Activated CD4-positive, alpha-beta memory T cell treated with anti-CD3 and anti-CD28 coated beads for 36 hours (primary cell): ENCODE measurements at regions not wholly inside any gene's neighbourhood (a gene's known extent, or its start where the extent isn't known, plus 50 kb on each side); places are given as distances from the start of the nearest gene placed in this dataset.
"Not testable (repeated sequence)": the region's sequence is repeated elsewhere in the genome, so short reads cannot be mapped to it uniquely, and the experiment has no call there.

Experiments used
- CTCF ChIA-PET: fragments of 350-600 bp; sonication (Branson Sonifier 250); formaldehyde crosslinking; loops from one replicate; lab custom pipeline; 2021; ENCODE audit warnings: antibody characterized with exemption, inconsistent platforms; lab: Charles Lee
- POLR2A ChIA-PET: fragments of 350-600 bp; sonication (Branson Sonifier 250); formaldehyde crosslinking; loops from one replicate; lab custom pipeline; 2021; ENCODE audit warnings: antibody characterized with exemption; lab: Charles Lee
- DNase-seq: peaks from one replicate; pipeline ENCODE4 v3.0.0-alpha.2; 2020
- H3K27ac Mint-ChIP-seq: one replicate; pipeline ENCODE4 v1.8.0; 2021; ENCODE audit warnings: mixed read lengths
- H3K27me3 Mint-ChIP-seq: one replicate; pipeline ENCODE4 v1.8.0; 2021; ENCODE audit warnings: mixed read lengths
- H3K36me3 Mint-ChIP-seq: one replicate; pipeline ENCODE4 v1.8.0; 2021; ENCODE audit warnings: mixed read lengths
- H3K4me1 Mint-ChIP-seq: one replicate; pipeline ENCODE4 v1.8.0; 2021; ENCODE audit warnings: low read depth, mixed read lengths
- H3K4me3 Mint-ChIP-seq: one replicate; pipeline ENCODE4 v1.8.0; 2021; ENCODE audit warnings: mild to moderate bottlenecking, mixed read lengths
- H3K9me3 Mint-ChIP-seq: one replicate; pipeline ENCODE4 v1.8.0; 2021; ENCODE audit warnings: mixed read lengths
- intact Hi-C: fragments of 100-400 bp; cut with micrococcal nuclease; formaldehyde crosslinking; loops from one replicate; pipeline ENCODE4 v1.15.1; 2023

DNA sequence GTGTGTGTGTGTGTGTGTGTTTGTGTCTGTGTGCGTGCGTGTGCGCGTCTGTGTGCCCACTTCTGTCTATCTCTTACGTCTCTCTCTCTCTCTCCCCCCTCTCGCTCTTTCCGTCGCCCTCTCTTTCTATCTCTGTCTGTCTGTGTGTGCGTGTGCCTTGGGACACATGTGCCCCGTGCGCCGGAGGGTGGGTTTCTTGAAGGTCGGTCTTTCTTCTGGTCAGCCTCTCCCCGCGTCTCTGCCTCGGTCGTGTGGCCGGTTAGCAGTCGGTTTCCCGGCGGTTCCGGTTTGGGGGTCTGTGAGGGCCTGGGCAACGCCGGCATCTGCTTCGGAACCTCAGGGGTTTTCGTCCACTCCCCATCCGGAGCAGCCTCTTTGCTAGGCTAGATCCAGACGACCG lies 1423.6 kb upstream of the PCDH10 start:
- H3K4me1 Mint-ChIP-seq, H3K27me3 Mint-ChIP-seq, H3K9me3 Mint-ChIP-seq, DNase-seq, CTCF ChIA-PET, intact Hi-C loops, H3K27ac Mint-ChIP-seq, H3K4me3 Mint-ChIP-seq, POLR2A ChIA-PET, H3K36me3 Mint-ChIP-seq: not testable (repeated sequence)

DNA sequence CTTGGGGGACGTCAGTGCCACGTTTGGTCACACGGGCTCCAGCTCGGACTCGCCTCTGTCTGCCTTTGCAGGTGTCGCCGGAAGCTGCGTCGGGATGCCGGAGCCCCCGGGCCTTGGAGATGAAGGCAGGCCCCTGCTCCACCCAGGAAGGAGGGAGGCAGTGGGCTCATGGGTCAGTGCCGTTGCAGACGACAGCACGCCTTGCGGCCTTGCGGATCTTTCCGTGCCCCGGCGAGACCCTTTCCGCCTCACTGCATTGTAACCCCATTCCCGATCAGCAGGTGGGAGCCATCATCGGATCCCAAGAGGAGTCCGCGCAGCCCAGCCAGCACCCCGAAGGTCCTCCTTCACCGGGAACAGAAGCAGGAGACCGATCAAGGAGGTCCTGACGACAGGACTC lies 1422.2 kb upstream of the PCDH10 start:
- intact Hi-C loops, H3K4me1 Mint-ChIP-seq, DNase-seq, CTCF ChIA-PET, H3K27me3 Mint-ChIP-seq, POLR2A ChIA-PET, H3K4me3 Mint-ChIP-seq, H3K36me3 Mint-ChIP-seq, H3K27ac Mint-ChIP-seq, H3K9me3 Mint-ChIP-seq: not testable (repeated sequence)

DNA sequence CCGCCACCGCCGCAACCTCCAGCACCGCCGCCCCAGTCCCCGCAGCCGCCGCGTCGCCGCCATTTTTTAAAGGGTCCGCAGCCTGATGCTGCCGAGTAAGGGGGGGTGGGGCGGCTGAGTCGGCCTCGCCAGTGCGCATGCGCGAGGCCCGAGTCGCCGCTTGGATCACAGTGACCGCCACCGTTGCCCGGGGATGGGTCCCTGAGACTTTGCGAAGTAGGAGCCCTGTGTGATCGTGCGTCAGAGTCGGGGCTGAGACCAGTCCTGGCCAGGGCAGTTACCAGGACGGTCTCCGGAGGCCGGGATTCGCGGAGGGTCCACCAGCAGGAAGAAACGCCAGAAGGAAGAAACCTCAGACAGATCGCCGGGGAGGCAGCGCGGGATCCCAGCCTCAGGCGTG lies 1421.7 kb upstream of the PCDH10 start:
- H3K36me3 Mint-ChIP-seq, H3K27ac Mint-ChIP-seq, H3K4me1 Mint-ChIP-seq, H3K9me3 Mint-ChIP-seq, CTCF ChIA-PET, intact Hi-C loops, DNase-seq, H3K27me3 Mint-ChIP-seq, H3K4me3 Mint-ChIP-seq, POLR2A ChIA-PET: not testable (repeated sequence)

DNA sequence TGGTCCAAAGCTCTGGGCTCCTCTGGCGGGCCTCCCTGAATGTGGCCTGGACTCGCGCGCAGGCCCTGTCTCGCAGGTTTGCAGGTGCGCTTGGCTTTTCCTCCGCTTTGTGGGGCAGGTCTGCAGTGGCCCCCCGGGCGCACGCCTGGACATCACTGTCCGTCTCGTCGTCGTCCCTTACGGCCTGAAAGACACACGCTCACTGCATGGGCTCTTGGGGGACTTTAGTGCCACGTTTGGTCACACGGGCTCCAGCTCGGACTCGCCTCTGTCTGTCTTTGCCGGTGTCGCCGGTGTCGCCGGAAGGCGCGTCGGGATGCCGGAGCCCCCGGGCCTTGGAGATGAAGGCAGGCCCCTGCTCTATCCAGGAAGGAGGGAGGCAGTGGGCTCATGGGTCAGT lies 1419.9 kb upstream of the PCDH10 start:
- H3K27me3 Mint-ChIP-seq, H3K36me3 Mint-ChIP-seq, H3K27ac Mint-ChIP-seq, H3K9me3 Mint-ChIP-seq, H3K4me3 Mint-ChIP-seq, H3K4me1 Mint-ChIP-seq, CTCF ChIA-PET, intact Hi-C loops, DNase-seq, POLR2A ChIA-PET: not testable (repeated sequence)

DNA sequence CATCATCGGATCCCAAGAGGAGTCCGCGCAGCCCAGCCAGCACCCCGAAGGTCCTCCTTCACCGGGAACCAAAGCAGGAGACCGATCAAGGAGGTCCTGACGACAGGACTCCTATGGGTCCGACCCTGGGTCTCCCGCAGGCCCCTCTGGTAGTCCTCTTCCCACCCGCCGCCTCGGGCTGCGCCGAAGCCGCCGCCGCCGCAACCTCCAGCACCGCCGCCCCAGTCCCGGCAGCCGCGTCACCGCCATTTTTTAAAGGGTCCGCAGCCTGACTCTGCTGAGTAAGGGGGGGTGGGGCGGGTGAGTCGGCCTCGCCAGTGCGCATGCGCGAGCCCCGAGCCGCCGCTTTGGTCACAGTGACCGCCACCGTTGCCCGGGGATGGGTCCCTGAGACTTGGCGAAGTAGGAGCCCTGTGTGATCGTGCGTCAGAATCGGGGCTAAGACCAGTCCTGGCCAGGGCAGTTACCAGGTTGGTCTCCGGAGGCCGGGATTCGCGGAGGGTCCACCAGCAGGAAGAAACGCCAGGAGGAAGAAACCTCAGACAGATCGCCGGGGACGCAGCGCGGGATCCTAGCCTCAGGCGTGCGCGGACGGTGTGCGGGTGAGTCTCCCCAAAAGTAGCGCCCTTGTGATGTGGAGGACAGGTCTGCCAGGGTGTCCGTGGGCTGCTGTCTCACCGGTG lies 1419.2 kb upstream of the PCDH10 start:
- POLR2A ChIA-PET, H3K27me3 Mint-ChIP-seq, DNase-seq, H3K27ac Mint-ChIP-seq, H3K9me3 Mint-ChIP-seq, H3K4me1 Mint-ChIP-seq, H3K36me3 Mint-ChIP-seq, H3K4me3 Mint-ChIP-seq, intact Hi-C loops, CTCF ChIA-PET: not testable (repeated sequence)

DNA sequence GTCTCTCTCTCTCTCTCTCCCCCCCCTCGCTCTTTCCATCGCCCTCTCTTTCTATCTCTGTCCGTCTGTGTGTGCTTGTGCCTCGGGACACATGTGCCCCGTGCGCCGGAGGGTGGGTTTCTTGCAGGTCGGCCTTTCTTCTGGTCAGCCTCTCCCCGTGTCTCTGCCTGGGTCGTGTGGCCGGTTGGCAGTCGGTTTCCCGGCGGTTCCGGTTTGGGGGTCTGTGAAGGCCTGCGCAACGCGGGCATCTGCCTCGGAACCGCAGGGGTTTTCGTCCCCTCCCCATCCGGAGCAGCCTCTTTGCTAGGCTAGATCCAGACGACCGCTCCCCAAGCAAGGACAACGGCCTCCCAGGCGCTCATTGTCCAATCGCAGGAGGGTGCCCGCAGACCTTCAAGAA lies 1418.5 kb upstream of the PCDH10 start:
- H3K4me3 Mint-ChIP-seq, H3K9me3 Mint-ChIP-seq, H3K4me1 Mint-ChIP-seq, H3K27me3 Mint-ChIP-seq, H3K36me3 Mint-ChIP-seq, CTCF ChIA-PET, DNase-seq, POLR2A ChIA-PET, intact Hi-C loops, H3K27ac Mint-ChIP-seq: not testable (repeated sequence)

DNA sequence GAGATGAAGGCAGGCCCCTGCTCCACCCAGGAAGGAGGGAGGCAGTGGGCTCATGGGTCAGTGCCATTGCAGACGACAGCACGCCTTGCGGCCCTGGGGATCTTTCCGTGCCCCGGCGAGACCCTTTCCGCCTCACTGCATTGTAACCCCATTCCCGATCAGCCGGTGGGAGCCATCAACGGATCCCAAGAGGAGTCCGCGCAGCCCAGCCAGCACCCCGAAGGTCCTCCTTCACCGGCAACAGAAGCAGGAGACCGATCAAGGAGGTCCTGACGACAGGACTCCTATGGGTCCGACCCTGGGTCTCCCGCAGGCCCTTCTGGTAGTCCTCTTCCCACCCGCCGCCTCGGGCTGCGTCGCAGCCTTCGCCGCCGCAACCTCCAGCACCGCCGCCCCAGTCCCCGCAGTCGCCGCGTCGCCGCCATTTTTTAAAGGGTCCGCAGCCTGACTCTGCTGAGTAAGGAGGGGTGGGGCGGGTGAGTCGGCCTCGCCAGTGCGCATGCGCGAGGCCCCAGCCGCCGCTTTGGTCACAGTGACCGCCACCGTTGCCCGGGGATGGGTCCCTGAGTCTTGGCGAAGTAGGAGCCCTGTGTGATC lies 1417.0 kb upstream of the PCDH10 start:
- CTCF ChIA-PET, H3K27ac Mint-ChIP-seq, H3K4me3 Mint-ChIP-seq, POLR2A ChIA-PET, H3K9me3 Mint-ChIP-seq, H3K4me1 Mint-ChIP-seq, H3K27me3 Mint-ChIP-seq, H3K36me3 Mint-ChIP-seq, DNase-seq, intact Hi-C loops: not testable (repeated sequence)

DNA sequence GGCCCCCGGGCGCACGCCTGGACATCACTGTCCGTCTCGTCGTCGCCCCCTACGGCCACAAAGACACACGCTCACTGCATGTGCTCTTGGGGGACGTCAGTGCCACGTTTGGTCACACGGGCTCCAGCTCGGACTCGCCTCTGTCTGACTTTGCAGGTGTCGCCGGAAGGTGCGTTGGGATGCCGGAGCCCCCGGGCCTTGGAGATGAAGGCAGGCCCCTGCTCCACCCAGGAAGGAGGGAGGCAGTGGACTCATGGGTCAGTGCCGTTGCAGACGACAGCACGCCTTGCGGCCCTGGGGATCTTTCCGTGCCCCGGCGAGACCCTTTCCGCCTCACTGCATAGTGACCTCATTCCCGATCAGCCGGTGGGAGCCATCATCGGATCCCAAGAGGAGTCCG lies 1414.8 kb upstream of the PCDH10 start:
- H3K4me3 Mint-ChIP-seq, H3K9me3 Mint-ChIP-seq, CTCF ChIA-PET, DNase-seq, POLR2A ChIA-PET, H3K27ac Mint-ChIP-seq, intact Hi-C loops, H3K27me3 Mint-ChIP-seq, H3K4me1 Mint-ChIP-seq, H3K36me3 Mint-ChIP-seq: not testable (repeated sequence)

DNA sequence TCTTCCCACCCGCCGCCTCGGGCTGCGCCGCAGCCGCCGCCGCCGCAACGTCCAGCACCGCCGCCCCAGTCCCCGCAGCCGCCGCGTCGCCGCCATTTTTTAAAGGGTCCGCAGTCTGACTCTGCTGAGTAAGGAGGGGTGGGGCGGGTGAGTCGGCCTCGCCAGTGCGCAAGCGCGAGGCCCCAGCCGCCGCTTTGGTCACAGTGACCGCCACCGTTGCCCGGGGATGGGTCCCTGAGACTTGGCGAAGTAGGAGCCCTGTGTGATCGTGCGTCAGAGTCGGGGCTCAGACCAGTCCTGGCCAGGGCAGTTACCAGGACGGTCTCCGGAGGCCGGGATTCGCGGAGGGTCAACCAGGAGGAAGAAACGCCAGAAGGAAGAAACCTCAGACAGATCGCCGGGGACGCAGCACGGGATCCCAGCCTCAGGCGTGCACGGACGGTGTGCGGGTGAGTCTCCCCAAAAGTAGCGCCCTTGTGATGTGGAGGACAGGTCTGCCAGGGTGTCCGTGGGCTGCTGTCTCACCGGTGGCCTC lies 1414.2 kb upstream of the PCDH10 start:
- H3K27me3 Mint-ChIP-seq, H3K36me3 Mint-ChIP-seq, H3K27ac Mint-ChIP-seq, H3K9me3 Mint-ChIP-seq, H3K4me3 Mint-ChIP-seq, H3K4me1 Mint-ChIP-seq, POLR2A ChIA-PET, CTCF ChIA-PET, intact Hi-C loops: not testable (repeated sequence)
- peak; percentile 32 for DNase-seq

DNA sequence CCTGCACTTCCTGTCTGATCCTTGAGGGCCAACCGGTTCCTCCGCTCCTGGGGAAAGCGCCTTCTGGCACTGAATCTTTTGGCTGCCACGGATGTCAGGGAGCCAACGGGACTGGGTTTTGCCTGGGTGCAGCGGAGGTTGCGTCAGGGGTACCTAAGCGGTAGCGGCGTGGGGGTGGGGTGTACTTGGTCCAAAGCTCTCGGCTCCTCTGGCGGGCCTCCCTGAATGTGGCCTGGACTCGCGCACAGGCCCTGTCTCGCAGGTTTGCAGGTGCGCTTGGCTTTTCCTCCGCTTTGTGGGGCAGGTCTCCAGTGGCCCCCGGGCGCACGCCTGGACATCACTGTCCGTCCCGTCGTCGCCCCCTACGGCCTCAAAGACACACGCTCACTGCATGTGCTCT lies 1410.1 kb upstream of the PCDH10 start:
- H3K27me3 Mint-ChIP-seq, H3K9me3 Mint-ChIP-seq, intact Hi-C loops, H3K36me3 Mint-ChIP-seq, CTCF ChIA-PET, POLR2A ChIA-PET, H3K4me3 Mint-ChIP-seq, H3K27ac Mint-ChIP-seq, DNase-seq, H3K4me1 Mint-ChIP-seq: not testable (repeated sequence)

DNA sequence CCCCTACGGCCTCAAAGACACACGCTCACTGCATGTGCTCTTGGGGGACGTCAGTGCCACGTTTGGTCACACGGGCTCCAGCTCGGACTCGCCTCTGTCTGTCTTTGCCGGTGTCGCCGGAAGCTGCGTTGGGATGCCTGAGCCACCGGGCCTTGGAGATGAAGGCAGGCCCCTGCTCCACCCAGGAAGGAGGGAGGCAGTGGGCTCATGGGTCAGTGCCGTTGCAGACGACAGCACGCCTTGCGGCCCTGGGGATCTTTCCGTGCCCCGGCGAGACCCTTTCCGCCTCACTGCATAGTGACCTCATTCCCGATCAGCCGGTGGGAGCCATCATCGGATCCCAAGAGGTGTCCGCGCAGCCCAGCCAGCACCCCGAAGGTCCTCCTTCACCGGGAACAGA lies 1407.3 kb upstream of the PCDH10 start:
- H3K9me3 Mint-ChIP-seq, H3K4me1 Mint-ChIP-seq, intact Hi-C loops, H3K27ac Mint-ChIP-seq, H3K27me3 Mint-ChIP-seq, CTCF ChIA-PET, DNase-seq, H3K4me3 Mint-ChIP-seq, H3K36me3 Mint-ChIP-seq, POLR2A ChIA-PET: not testable (repeated sequence)

DNA sequence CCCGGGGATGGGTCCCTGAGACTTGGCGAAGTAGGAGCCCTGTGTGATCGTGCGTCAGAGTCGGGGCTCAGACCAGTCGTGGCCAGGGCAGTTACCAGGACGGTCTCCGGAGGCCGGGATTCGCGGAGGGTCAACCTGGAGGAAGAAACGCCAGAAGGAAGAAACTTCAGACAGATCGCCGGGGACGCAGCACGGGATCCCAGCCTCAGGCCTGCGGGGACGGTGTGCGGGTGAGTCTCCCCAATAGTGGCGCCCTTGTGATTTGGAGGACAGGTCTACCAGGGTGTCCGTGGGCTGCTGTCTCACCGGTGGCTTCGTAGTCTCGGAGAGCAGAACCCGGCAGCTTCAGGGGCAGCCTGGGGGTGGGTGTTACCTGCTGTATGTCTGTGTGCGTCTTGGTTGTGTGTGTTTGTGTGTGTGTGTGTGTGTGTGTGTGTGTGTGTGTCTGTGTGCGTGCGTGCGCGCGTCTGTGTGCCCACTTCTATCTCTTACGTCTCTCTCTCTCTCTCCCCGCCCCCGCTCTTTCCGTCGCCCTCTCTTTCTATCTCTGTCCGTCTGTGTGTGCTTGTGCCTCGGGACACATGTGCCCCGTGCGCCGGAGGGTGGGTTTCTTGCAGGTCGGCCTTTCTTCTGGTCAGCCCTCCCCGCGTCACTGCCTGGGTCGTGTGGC lies 1406.4 kb upstream of the PCDH10 start:
- POLR2A ChIA-PET, H3K27ac Mint-ChIP-seq, DNase-seq, intact Hi-C loops, H3K36me3 Mint-ChIP-seq, H3K4me3 Mint-ChIP-seq, CTCF ChIA-PET, H3K9me3 Mint-ChIP-seq, H3K27me3 Mint-ChIP-seq, H3K4me1 Mint-ChIP-seq: not testable (repeated sequence)

DNA sequence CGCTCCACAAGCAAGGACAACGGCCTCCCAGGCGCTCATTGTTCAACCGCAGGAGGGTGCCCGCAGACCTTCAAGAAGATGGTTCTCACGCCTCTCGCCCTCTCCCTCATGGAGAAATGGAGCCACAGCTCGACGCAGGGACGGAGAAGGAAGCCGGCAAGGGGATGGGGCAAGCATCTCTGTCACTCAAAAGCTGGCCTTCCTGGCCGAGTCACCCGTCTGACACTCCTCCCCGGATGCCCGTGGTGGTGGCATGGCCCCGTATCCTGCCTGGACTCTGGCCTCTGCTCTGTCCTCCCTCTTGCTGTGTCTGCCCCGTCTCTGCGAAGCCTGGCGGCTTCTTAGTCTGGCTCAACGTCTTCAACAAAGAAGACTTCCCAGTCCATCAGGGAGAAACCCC lies 1405.7 kb upstream of the PCDH10 start:
- H3K4me1 Mint-ChIP-seq, H3K36me3 Mint-ChIP-seq, CTCF ChIA-PET, H3K4me3 Mint-ChIP-seq, DNase-seq, H3K27ac Mint-ChIP-seq, H3K27me3 Mint-ChIP-seq, intact Hi-C loops, POLR2A ChIA-PET, H3K9me3 Mint-ChIP-seq: not testable (repeated sequence)
